GM21619 (cell line): ENCODE measurements at regions not wholly inside any gene's neighbourhood (a gene's known extent, or its start where the extent isn't known, plus 50 kb on each side); places are given as distances from the start of the nearest gene placed in this dataset.
A peak's percentile ranks its signal among the peaks of the same experiment; 100 is the strongest.
"Not testable (repeated sequence)": the region's sequence is repeated elsewhere in the genome, so short reads cannot be mapped to it uniquely, and the experiment has no call there.

Experiments used
- ATAC-seq: cut with Tn5 transposase; IDR thresholded peaks from one replicate; pipeline ENCODE4 v1.9.1; 2021; ENCODE audit not compliant: unreplicated experiment

DNA sequence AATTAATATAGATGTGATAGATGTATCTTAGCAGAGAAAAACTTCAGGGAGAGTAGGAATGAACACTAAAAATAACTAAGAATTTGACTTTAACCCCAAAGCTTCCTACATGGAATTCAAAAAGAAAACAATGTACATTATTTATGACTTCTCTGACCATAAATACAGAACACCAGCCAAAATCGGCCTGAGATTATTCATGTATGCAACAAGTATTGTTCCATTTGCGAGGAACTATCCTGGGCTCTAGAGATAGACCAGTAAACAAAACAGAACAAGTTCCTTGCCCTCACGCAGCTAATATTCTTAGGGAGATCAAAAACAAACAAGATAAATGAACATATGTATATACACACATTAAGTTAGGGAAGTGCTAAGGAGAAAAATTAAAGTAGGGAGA, 432.3 kb upstream of the SOX5 start:
- no peak for ATAC-seq

DNA sequence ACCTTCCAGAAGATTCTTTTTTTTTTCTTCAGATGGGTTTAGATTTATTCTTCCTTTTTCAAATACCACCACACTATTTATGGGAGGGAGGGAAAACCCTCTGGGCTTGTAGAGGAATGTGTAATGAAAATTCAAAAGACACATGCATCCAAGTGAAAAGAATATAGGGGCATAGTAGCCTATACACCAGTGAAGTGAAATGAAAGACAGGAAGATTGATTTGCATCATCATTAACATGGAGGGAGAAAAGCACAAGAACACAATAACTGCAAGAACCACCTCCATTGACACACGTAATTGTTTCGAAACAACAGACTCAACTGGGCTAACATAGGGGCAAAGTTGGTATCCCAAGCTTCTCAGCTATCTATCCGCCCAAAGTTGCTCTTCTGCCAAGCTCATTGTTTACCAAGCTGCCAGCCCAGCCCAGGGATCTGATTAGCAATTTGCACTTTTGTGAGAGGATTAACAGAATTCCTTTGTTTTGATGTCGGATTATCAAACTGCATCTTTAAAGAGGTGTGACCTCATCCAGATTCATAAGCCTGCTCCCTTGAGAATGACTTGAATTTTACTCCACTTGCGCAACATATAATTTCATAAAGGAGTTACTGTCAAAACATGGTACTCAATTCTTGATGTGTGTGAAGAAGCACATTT, 430.5 kb upstream of the SOX5 start:
- no peak for ATAC-seq

DNA sequence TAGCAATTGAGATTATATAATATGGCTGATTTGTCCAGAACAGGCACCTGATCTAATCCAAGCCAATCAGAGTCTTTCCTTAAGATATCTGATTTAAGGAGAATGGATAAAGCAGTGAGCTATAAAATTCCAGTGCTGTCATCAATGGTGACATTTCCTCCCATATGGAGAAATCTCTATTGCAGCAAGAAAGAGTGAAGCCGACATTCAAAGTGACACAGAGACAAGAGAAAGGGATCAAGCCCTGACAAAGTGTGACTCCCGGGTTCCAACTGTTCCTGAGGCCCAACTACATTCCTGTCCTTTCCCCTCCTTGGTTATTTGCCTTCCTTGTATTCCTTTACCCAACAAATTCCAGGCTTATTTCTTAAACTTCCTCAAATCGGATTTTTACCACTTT, 430.0 kb upstream of the SOX5 start:
- no peak for ATAC-seq

GRCh38 chr12:24378548-24379407, 429.3 kb upstream of the SOX5 start:
- peak; percentile 74 for ATAC-seq

DNA sequence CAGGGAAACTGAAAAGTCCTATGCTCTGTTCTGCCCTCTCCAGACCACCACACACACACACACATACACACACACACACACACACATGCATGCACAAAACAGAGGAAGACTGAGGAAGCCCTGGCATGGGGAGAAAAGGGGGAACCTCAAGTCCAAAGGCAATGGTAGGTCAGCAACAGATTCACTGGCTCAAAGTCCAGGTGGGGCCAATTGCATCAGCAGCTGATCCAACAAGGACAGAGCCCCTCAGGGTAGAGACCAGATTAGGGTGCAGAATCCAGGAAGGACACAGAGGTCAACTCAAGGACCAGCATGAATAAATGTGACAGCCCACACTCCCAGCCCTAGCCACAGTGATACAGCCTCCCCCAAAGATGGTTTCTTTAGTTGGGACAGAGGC, 425.0 kb upstream of the SOX5 start:
- ATAC-seq, result no peak

GRCh38 chr12:24373004-24373403, 423.5 kb upstream of the SOX5 start:
- no peak for ATAC-seq

- ATAC-seq, result no peak
Measured at GRCh38 chr12:24366514-24366913, 417.0 kb upstream of the SOX5 start.

GRCh38 chr12:24364921-24365320, 415.5 kb upstream of the SOX5 start:
- no peak for ATAC-seq

- no peak for ATAC-seq
Measured at GRCh38 chr12:24363177-24363754, 413.8 kb upstream of the SOX5 start.

DNA sequence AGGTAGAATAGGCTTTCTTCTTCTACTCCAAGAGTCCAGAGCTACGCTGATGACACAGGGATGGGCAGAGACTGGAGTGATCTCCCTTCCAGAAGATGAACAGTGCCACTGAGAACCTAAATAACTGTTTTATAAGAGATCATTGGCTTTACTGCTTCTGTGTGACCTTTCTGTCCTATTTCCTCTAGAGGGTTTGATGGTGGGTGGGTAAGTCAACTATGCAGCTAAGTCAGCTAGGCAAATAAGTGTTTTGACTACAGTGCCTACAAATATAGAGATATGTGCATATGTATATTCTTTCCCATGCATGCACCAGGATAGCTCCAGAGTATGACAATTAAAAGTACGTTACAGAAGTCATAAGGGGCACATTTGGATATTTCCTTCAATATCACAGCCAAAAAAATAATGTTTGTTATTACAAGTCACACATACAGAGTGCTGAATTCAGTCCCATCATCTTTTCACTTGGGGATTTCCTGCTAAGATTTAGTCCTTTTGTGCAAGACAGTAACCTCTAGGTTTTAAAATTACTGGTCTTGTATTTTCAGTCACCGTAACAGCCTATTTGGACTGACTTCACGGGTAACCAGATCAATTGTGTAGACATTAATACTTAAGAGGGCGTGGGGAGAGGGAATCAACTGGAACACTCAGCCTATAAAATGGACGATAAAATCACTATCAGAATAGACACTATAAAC, 412.6 kb upstream of the SOX5 start:
- ATAC-seq, result no peak

GRCh38 chr12:24360907-24361306, 411.4 kb upstream of the SOX5 start:
- ATAC-seq, result peak; percentile 83

DNA sequence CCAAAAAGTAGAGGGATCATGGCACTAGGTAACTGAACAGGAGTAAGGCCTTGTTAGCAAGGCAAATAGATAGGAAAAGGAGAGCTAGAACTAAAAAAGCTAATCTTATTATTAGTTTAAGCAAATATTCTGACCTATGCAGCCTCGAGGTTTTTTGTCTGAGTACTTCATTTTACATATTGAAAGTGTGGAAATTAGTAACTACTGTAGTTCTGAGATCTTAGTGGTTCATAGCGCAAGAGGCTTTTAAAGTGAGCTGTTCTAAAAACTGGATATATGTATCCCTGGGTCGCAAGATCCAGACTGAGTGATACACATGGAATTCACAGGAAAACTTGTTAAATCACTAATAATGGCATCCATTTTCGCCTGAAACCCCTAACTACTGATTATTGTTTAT, 411.0 kb upstream of the SOX5 start:
- ATAC-seq, result peak; percentile 43

DNA sequence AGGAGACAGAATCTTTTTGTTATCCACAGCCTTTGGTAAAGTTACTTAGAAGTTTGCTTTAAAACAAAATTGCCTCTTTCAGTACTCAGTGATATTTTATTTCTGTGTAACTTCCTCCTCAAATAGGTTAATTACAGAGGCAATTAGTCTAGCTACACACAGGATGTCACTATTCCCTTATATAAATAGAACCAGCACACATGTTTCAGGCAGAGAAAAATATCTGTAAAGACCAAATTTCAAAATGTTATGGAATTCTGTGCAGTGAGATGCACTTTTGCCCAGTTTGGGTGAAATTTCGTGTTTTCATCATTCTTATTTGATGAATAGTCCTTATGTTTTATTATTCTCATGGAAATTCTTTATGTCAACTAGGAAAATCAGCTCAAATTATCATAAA, 410.6 kb upstream of the SOX5 start:
- no peak for ATAC-seq

GRCh38 chr12:24359418-24359817, 409.9 kb upstream of the SOX5 start:
- ATAC-seq, result no peak

DNA sequence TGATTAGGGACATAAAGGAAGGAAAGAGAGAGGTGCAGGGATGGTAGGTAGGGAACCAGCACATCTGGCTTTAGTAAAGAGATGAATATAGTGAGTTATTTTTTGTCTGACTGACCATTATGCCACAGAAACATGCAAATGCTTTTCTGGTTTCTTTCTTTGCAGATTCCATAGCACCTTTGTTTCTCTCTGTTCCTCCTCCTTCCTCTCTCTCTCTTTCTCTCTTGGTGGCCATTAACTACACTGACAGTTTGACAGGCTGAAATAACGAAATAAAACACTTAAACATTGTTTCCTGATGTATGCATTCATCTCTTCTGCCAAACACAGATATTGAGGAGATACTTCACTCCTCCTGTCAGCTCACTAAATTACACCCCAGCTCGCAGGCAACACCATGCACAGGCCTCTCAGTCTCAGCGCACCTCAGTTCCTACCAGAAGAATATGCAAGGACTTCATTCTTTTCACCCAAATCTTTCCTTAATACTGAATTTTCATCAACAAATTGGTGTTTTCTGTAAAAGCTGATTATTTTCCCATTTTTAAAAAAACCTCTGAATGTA, 406.9 kb upstream of the SOX5 start:
- peak; percentile 51 for ATAC-seq

- ATAC-seq, result peak; percentile 43
Measured at GRCh38 chr12:24352363-24352762, 402.9 kb upstream of the SOX5 start.

GRCh38 chr12:24349051-24349799, 399.8 kb upstream of the SOX5 start:
- ATAC-seq, result no peak

DNA sequence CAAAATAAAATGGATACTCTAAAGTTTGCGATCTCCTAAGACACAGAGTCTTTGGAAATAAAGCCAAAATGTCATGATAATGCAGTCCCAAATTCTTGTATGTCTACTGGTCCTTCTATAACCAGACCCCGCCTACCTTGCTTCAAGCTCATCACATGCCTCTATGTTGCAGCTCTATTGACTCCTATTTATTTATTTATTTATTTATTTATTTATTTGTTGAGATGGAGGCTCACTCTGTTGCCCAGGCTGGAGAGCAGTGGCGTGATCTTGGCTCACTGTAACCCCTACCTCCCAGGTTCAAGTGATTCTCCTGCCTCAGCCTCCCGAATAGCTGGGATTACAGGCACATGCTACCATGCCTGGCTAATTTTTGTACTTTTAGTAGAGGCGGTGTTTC, 398.7 kb upstream of the SOX5 start:
- not testable (repeated sequence) for ATAC-seq

- no peak for ATAC-seq
Measured at GRCh38 chr12:24328261-24328660, 378.8 kb upstream of the SOX5 start.

- no peak for ATAC-seq
Measured at GRCh38 chr12:24325331-24325730, 375.9 kb upstream of the SOX5 start.
